Transverse colon (tissue), 4 donors: ENCODE measurements at regions not wholly inside any gene's neighbourhood (a gene's known extent, or its start where the extent isn't known, plus 50 kb on each side); places are given as distances from the start of the nearest gene placed in this dataset.

Experiments used
- EP300 ChIP-seq: sonication (generic); formaldehyde crosslinking; IDR thresholded peaks from one replicate; pipeline ENCODE4 v1.6.1; 2017; ENCODE audit warnings: antibody characterized with exemption, low read depth
- POLR2AphosphoS5 ChIP-seq, 3 donors: sonication (generic); formaldehyde crosslinking; IDR thresholded peaks; one replicate each; pipeline ENCODE4 v1.6.1; 2016; ENCODE audit warnings: antibody characterized with exemption in 3 of 3
- TF ChIP-seq, protein P1 (sequence below), 5 experiments: fragments of 200-600 bp in 3 of 5; fragments of 450-650 bp in 2 of 5; sonication (generic) in 3 of 5; IDR thresholded peaks; 1 replicate in 2 of 5; 2 replicates in 3 of 5; pipeline ENCODE4 v1.5.1; 2016 to 2017; ENCODE audit warnings: antibody characterized with exemption in 5 of 5, inconsistent platforms in 3 of 5, mild to moderate bottlenecking in 2 of 5, moderate library complexity in 1 of 5

DNA sequence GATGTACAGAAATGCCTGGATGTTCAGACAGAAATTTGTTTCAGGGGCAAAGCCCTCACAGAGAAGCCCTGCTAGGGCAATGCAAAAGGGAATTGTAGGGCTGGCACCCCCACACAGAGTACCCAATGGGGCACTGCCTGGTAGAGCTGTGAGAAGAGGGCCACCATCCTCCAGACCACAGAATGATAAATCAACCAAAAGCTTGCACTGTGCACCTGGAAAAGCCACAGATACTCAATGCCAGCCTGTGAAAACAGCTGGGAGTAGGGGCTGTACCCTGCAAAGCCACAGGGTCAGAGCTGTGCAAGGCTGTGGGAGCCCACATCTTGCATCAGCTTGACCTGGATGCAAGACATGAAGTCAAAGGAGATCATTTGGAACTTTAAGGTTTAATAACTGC is 477.9 kb upstream of the NECTIN3 start:
- TF ChIP-seq, protein P1, sequence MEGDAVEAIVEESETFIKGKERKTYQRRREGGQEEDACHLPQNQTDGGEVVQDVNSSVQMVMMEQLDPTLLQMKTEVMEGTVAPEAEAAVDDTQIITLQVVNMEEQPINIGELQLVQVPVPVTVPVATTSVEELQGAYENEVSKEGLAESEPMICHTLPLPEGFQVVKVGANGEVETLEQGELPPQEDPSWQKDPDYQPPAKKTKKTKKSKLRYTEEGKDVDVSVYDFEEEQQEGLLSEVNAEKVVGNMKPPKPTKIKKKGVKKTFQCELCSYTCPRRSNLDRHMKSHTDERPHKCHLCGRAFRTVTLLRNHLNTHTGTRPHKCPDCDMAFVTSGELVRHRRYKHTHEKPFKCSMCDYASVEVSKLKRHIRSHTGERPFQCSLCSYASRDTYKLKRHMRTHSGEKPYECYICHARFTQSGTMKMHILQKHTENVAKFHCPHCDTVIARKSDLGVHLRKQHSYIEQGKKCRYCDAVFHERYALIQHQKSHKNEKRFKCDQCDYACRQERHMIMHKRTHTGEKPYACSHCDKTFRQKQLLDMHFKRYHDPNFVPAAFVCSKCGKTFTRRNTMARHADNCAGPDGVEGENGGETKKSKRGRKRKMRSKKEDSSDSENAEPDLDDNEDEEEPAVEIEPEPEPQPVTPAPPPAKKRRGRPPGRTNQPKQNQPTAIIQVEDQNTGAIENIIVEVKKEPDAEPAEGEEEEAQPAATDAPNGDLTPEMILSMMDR (IDR thresholded peaks at IDR 0.05): no peak
- no peak for TF ChIP-seq POLR2AphosphoS5 (IDR thresholded peaks at IDR 0.05)
- no peak for TF ChIP-seq EP300
